ENCODE measurements at regions not wholly inside any gene's neighbourhood (a gene's known extent, or its start where the extent isn't known, plus 50 kb on each side); places are given as distances from the start of the nearest gene placed in this dataset.

GRCh38 chr1:164921493-164921892, 362.5 kb downstream of the PBX1 start:
- no peak for TF ChIP-seq ELK1 (IDR thresholded peaks at IDR 0.05; ENCODE audit: low read depth, low read length)
- no peak for TF ChIP-seq CTCF (IDR thresholded peaks at IDR 0.05)
- TF ChIP-seq RFX5 (IDR thresholded peaks at IDR 0.05): no peak
- no peak for TF ChIP-seq CEBPB (IDR thresholded peaks at IDR 0.05)
- TF ChIP-seq SMC3 (IDR thresholded peaks at IDR 0.05): no peak
- no peak for TF ChIP-seq BHLHE40 (IDR thresholded peaks at IDR 0.05; ENCODE audit: low read depth, low read length)
